Activated naive CD8-positive, alpha-beta T cell (primary cell): ENCODE measurements at regions not wholly inside any gene's neighbourhood (a gene's known extent, or its start where the extent isn't known, plus 50 kb on each side); places are given as distances from the start of the nearest gene placed in this dataset.

Source experiments
- H3K27ac Mint-ChIP-seq: one replicate; pipeline ENCODE4 v1.8.0; 2021; ENCODE audit warnings: mixed read lengths
- H3K27me3 Mint-ChIP-seq: one replicate; pipeline ENCODE4 v1.8.0; 2021; ENCODE audit warnings: mixed read lengths
- H3K36me3 Mint-ChIP-seq: one replicate; pipeline ENCODE4 v1.8.0; 2021; ENCODE audit warnings: mixed read lengths
- H3K4me1 Mint-ChIP-seq: one replicate; pipeline ENCODE4 v1.8.0; 2021; ENCODE audit warnings: low read depth, mixed read lengths
- H3K4me3 Mint-ChIP-seq: one replicate; pipeline ENCODE4 v1.8.0; 2021; ENCODE audit warnings: mild to moderate bottlenecking, mixed read lengths
- H3K9me3 Mint-ChIP-seq: one replicate; pipeline ENCODE4 v1.8.0; 2021; ENCODE audit warnings: low read depth, mixed read lengths

GRCh38 chr11:59267736-59268475, 55.2 kb upstream of the MPEG1 start:
- Mint-ChIP-seq H3K9me3 (no peaks in the 10 kb centered on the region), H3K4me1 (peaks cover 9% of the 10 kb centered on the region), H3K27me3 (no peaks in the 10 kb centered on the region), H3K4me3 (no peak overlapping the region), H3K27ac (no peak overlapping the region), H3K36me3 (no peaks in the 10 kb centered on the region)

- H3K27ac Mint-ChIP-seq, result no peak overlapping the region
- H3K9me3 Mint-ChIP-seq, result no peaks in the 10 kb centered on the region
- H3K36me3 Mint-ChIP-seq, result no peaks in the 10 kb centered on the region
- H3K27me3 Mint-ChIP-seq, result no peaks in the 10 kb centered on the region
- no peak overlapping the region for H3K4me3 Mint-ChIP-seq
- peaks cover 2% of the 10 kb centered on the region for H3K4me1 Mint-ChIP-seq
These were observed 54.5 kb upstream of the MPEG1 start for GRCh38 chr11:59267196-59267595.

GRCh38 chr11:59266491-59266890, 53.8 kb upstream of the MPEG1 start:
- Mint-ChIP-seq H3K4me3 (no peak overlapping the region), H3K27ac (no peak overlapping the region), H3K9me3 (no peaks in the 10 kb centered on the region), H3K36me3 (no peaks in the 10 kb centered on the region), H3K4me1 (no peaks in the 10 kb centered on the region), H3K27me3 (no peaks in the 10 kb centered on the region)

- Mint-ChIP-seq H3K9me3 (no peaks in the 10 kb centered on the region), H3K27me3 (no peaks in the 10 kb centered on the region), H3K4me3 (no peak overlapping the region), H3K27ac (no peak overlapping the region), H3K4me1 (no peaks in the 10 kb centered on the region), H3K36me3 (no peaks in the 10 kb centered on the region)
These were observed 53.0 kb upstream of the MPEG1 start for GRCh38 chr11:59265735-59266134.

- no peaks in the 10 kb centered on the region for H3K9me3 Mint-ChIP-seq
- H3K4me3 Mint-ChIP-seq, result no peak overlapping the region
- H3K36me3 Mint-ChIP-seq, result no peaks in the 10 kb centered on the region
- no peaks in the 10 kb centered on the region for H3K27me3 Mint-ChIP-seq
- no peaks in the 10 kb centered on the region for H3K4me1 Mint-ChIP-seq
- no peak overlapping the region for H3K27ac Mint-ChIP-seq
These were observed 52.0 kb upstream of the MPEG1 start for GRCh38 chr11:59264736-59265135.

- Mint-ChIP-seq H3K4me3 (no peak overlapping the region), H3K27ac (no peak overlapping the region), H3K9me3 (no peaks in the 10 kb centered on the region), H3K36me3 (no peaks in the 10 kb centered on the region), H3K27me3 (no peaks in the 10 kb centered on the region), H3K4me1 (no peaks in the 10 kb centered on the region)
These were observed 50.6 kb upstream of the MPEG1 start for GRCh38 chr11:59263225-59263894.
